Stomach (tissue), 4 donors: ENCODE measurements at regions not wholly inside any gene's neighbourhood (a gene's known extent, or its start where the extent isn't known, plus 50 kb on each side); places are given as distances from the start of the nearest gene placed in this dataset.

ENCODE experiments used
- CTCF ChIP-seq, 7 experiments: fragments of 450-650 bp in 4 of 7; fragments of 200-600 bp in 3 of 7; sonication (generic) in 3 of 7; IDR thresholded peaks; one replicate each; pipeline ENCODE4 v1.5.1; 2016 to 2019; ENCODE audit warnings: antibody characterized with exemption in 7 of 7, control low read depth in 2 of 7, mild to moderate bottlenecking in 1 of 7
- POLR2A ChIP-seq, 4 donors: fragments of 450-650 bp; IDR thresholded peaks; one replicate each; pipeline ENCODE4 v1.6.1; 2016; ENCODE audit warnings: antibody characterized with exemption in 4 of 4, control low read depth in 2 of 4, mild to moderate bottlenecking in 1 of 4, moderate library complexity in 1 of 4

- TF ChIP-seq POLR2A (IDR thresholded peaks at IDR 0.05): no peak
- no peak for TF ChIP-seq CTCF (IDR thresholded peaks at IDR 0.05)
Measured at GRCh38 chr10:128526791-128527375, 400.7 kb upstream of the MKI67 start.
